Small intestine (tissue), 7 donors: ENCODE measurements at regions not wholly inside any gene's neighbourhood (a gene's known extent, or its start where the extent isn't known, plus 50 kb on each side); places are given as distances from the start of the nearest gene placed in this dataset.

Experiments
- DNase-seq, 2 donors: peaks; one replicate each; pipeline versions ENCODE4 v3.0.0 to v3.0.0-alpha.2; 2013
- FAIRE-seq: peaks from 2 replicates; lab custom pipeline; 2012; peaks lifted over from hg19 to GRCh38; lab: Jason Lieb, UNC
- H3K27ac ChIP-seq, 3 donors: one replicate each; pipeline ENCODE4 v1.5.1; 2013; ENCODE audit warnings: low read length in 2 of 3, mild to moderate bottlenecking in 2 of 3, control low read depth in 1 of 3, inconsistent platforms in 1 of 3, low read depth in 1 of 3, moderate library complexity in 1 of 3
- H3K27me3 ChIP-seq, 3 donors: one replicate each; pipeline ENCODE4 v1.6.1; 2013; ENCODE audit warnings: low read length in 3 of 3, inconsistent platforms in 1 of 3; ENCODE audit not compliant: control insufficient read depth in 3 of 3, insufficient read depth in 3 of 3
- H3K36me3 ChIP-seq, 3 donors: one replicate each; pipeline ENCODE4 v1.6.1; 2013; ENCODE audit warnings: low read length in 3 of 3, inconsistent platforms in 1 of 3, low read depth in 1 of 3, mild to moderate bottlenecking in 1 of 3, moderate library complexity in 1 of 3; ENCODE audit not compliant: control insufficient read depth in 3 of 3, insufficient read depth in 2 of 3
- H3K4me1 ChIP-seq, 3 donors: one replicate each; pipeline ENCODE4 v1.6.1; 2013; ENCODE audit warnings: low read length in 2 of 3, inconsistent platforms in 1 of 3, low read depth in 1 of 3, mild to moderate bottlenecking in 1 of 3, moderate library complexity in 1 of 3; ENCODE audit not compliant: control insufficient read depth in 3 of 3, insufficient read depth in 2 of 3
- H3K4me3 ChIP-seq, 3 donors: one replicate each; pipeline ENCODE4 v1.5.1; 2013; ENCODE audit warnings: low read length in 3 of 3, control low read depth in 1 of 3, inconsistent platforms in 1 of 3, low read depth in 1 of 3, mild to moderate bottlenecking in 1 of 3, moderate library complexity in 1 of 3
- H3K9me3 ChIP-seq, 2 donors: one replicate each; pipeline ENCODE4 v1.6.1; 2013; ENCODE audit warnings: low read depth in 1 of 2, low read length in 1 of 2; ENCODE audit not compliant: control insufficient read depth in 2 of 2, insufficient read depth in 1 of 2
- WGBS, 3 donors: extraction: QIAGEN DNeasy Blood & Tissue Kit; methylation state at CpG; one replicate each; pipeline ENCODE4 v1.1.7; 2013; 5-methylcytosine and 5-hydroxymethylcytosine counted together
- donor health status: healthy with polysubstance abuse.
- donor health status: control.
- donor health status: control.
- donor health status: Bipolar disorder and iron deficiency.
- donor health status: healthy.

DNA sequence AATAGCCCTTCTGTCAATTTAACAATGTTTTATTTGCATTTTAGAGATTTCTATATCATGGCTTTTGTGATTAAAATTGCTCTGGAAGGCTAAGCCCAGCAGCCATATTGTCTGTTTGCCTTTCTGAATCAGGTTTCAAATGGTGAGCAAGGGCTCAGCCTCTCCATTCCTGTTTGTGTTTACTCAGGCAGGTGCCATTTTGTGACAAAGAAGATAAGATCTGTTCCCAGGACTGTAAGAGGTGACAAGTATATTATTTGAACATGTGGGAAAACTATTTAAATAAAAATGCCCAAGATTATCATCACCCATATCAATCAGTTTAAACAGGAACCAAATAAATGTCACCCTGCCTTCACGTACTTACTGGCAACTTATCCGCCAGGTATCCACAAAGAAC is 641.3 kb upstream of the KLF4 start:
- 88 to 91% (median 90%) methylated on average over 2 of the region's 2 CpGs for WGBS, 3 donors
- Histone ChIP-seq H3K27ac (no peak overlapping the region), H3K4me3 (no peak overlapping the region), H3K9me3 (no peaks in the 10 kb centered on the region), H3K27me3 (no peaks in the 10 kb centered on the region), H3K36me3 (no peaks in the 10 kb centered on the region), H3K4me1 (no peaks in the 10 kb centered on the region)
- no peak for FAIRE-seq
- no peak for DNase-seq

DNA sequence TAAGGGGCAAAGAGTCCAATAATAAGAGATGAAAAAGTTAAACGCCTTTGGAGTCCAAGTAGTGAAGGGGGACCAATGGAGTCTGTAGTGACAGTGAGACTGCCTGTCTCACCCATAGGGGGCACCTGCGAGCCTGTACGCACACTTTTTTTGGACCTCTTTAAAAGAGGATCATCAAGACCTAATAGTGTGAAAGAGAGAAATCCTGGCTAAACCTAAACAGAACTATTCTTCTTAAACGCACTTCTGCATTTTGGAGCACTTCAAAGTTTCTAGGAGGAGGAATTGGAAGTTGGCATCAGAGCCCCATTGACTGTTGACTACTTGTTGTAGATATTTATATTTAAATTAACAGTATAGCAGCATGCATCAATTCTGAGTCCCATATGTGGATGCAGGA is 636.1 kb upstream of the KLF4 start:
- no peak for FAIRE-seq
- no peaks in the 10 kb centered on the region for H3K36me3 ChIP-seq

DNA sequence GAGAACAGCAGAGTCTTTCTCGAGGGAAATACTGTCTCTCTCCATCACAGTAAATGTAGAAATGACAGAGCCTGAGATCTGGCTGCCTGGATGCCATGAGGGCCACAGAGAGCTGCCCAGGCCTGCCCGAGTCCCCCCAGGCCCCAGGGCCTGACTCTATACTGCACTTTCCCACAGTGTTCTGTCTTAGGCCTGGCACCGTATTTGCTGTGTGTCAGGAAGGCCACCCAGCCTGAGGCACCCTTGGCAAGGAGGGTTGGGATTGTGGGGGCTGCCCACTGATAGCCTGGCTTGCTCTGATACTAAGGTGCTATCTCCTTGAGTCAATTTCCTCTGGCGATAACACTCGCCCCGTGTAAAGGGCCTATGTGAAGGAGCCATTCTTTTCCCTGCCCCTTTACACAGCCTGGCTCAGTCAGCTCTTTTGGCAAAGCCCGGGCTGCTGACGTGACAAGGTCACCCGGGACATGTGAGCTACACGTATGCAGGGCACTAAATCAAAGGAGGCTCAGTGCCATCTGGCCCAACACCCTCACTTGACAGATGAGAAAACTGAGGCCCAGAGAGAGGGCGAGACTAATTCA is 630.1 kb upstream of the KLF4 start:
- WGBS, 3 donors: 79 to 86% (median 83%) methylated on average over 11 of the region's 11 CpGs
- Histone ChIP-seq H3K36me3 (no peaks in the 10 kb centered on the region), H3K27ac (no peak overlapping the region), H3K4me3 (no peak overlapping the region), H3K9me3 (peaks cover 0 to 5% of the 10 kb centered on the region in 2 donors), H3K4me1 (no peaks in the 10 kb centered on the region), H3K27me3 (no peaks in the 10 kb centered on the region)
- FAIRE-seq: no peak
- DNase-seq: no peak

More for the DNA sequence above, 636.1 kb upstream of the KLF4 start:
- H3K9me3 ChIP-seq: peaks cover 0 to 5% of the 10 kb centered on the region in 2 donors
- DNase-seq: no peak
- WGBS, 3 donors: 85 to 92% (median 85%) methylated on average over 4 of the region's 4 CpGs
- H3K27me3 ChIP-seq: no peaks in the 10 kb centered on the region
- H3K27ac ChIP-seq: no peak overlapping the region
- H3K4me3 ChIP-seq: no peak overlapping the region
- H3K4me1 ChIP-seq: no peaks in the 10 kb centered on the region

DNA sequence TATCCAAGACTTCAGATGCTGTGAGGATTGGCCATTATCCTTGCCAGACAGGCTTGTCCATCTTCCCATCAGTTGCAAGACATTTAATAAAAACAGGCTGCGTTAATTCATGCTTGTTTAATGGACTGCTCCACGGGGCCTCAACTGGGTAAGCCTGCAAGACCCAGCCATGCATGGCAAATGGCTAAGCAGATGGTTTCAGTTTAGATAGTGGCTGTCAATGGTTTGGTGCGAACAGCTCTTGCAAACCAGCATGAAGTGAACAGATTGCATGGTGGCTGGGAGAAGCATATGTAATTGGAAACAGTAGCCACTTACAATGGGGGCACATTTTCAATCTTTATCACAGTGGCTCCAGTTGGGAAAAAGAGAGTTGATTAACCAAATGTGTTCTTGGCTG is 628.2 kb upstream of the KLF4 start:
- H3K27me3 ChIP-seq: no peaks in the 10 kb centered on the region
- peaks cover 0 to 5% of the 10 kb centered on the region in 2 donors for H3K9me3 ChIP-seq
- H3K36me3 ChIP-seq: no peaks in the 10 kb centered on the region
- H3K4me3 ChIP-seq: no peak overlapping the region
- WGBS, 3 donors: 84 to 89% (median 85%) methylated on average over 3 of the region's 3 CpGs
- DNase-seq: no peak
- FAIRE-seq: no peak
- no peaks in the 10 kb centered on the region for H3K4me1 ChIP-seq
- no peak overlapping the region for H3K27ac ChIP-seq

DNA sequence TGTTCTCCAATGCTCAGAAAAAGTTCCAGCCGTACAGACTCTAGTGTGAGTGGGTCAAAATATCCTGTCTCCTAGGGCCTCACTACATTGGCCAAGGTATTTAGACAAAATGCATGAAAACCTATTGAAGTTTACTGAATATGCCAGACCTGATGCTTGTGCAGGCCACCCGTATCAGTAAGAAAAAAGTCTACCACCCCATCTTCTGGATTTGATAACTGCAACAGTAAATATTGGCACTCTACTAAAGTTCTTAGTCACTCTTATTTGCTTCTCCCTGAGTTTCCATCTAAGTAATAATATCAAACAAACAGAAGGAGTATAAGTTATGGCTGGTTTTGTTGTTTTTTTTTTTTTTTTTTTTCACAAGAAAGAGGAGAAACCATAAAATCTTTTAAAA is 627.7 kb upstream of the KLF4 start:
- Histone ChIP-seq H3K9me3 (no peaks in the 10 kb centered on the region), H3K36me3 (no peaks in the 10 kb centered on the region), H3K27ac (no peak overlapping the region), H3K27me3 (no peaks in the 10 kb centered on the region), H3K4me1 (no peaks in the 10 kb centered on the region), H3K4me3 (no peak overlapping the region)
- no peak for DNase-seq
- WGBS, 3 donors: 91 to 97% (median 97%) methylated on average over 2 of the region's 2 CpGs
- no peak for FAIRE-seq

DNA sequence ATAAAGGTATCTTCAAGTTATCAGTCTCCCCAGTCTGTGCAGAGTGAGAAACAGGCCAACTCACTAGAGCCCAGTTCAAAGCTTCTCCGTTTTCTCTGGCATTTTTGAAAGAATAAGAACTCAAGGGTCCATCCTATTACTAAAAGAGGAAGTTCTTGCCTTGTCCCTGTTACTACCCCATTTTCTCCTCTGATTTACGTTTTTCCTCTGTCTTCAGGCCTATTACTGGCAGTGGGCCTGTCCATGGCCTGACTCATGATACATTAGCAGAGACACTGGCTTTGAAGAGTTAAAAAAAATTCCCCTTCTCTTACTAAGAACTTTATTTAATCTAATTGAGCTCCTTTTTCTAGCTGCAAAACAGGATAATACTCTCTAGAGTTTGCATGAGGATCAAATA is 624.0 kb upstream of the KLF4 start:
- DNase-seq: no peak

DNA sequence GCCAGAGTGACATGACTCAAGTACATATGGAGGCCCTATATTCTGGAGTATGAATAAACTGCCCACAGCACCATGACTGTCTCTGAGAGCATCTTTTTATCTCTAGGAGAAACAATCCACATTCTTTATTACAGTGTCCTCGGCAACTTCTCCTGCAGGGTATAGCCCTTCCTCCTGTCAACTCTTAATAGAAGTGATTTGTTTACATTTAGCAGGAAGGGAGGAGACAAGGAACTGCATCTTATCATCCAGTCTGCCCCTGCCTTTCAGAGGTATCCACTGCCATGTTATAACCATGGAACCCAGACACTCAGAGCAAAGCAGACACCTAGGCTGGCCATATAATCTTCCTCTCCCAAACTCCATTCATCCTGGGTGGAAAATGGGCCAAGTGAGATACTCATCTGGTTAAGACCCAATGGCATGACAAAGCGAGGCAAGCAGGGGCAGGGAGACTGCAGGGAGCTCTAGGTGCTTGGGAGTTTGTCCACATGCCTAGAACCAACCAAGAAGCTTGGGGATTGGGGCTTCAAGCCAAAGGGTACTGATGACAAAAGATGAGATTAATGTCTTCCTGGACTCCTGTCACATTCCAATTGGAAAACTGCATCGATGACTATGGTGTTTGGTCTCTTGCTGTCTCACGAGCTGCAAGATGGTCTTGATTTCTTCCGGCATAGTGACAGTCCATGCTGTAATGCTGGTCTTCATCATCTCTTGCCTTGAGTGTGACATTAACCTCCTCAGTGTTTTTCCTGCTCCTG is 620.5 kb upstream of the KLF4 start:
- WGBS, 3 donors: 82 to 85% (median 85%) methylated on average over 5 of the region's 5 CpGs
- no peak overlapping the region for H3K4me3 ChIP-seq
- peaks cover 0 to 8% (median 0%) of the 10 kb centered on the region in 3 donors for H3K4me1 ChIP-seq
- H3K36me3 ChIP-seq: no peaks in the 10 kb centered on the region
- no peak overlapping the region for H3K27ac ChIP-seq
- no peak for DNase-seq
- no peaks in the 10 kb centered on the region for H3K27me3 ChIP-seq
- no peaks in the 10 kb centered on the region for H3K9me3 ChIP-seq
- FAIRE-seq: no peak

More for the DNA sequence above, 624.0 kb upstream of the KLF4 start:
- Histone ChIP-seq H3K9me3 (no peaks in the 10 kb centered on the region), H3K36me3 (no peaks in the 10 kb centered on the region), H3K27me3 (no peaks in the 10 kb centered on the region), H3K4me1 (peaks cover 0 to 8% (median 0%) of the 10 kb centered on the region in 3 donors), H3K27ac (no peak overlapping the region), H3K4me3 (no peak overlapping the region)
- no peak for FAIRE-seq
- WGBS, 3 donors: 64 to 82% (median 75%) methylated on average over 2 of the region's 2 CpGs

DNA sequence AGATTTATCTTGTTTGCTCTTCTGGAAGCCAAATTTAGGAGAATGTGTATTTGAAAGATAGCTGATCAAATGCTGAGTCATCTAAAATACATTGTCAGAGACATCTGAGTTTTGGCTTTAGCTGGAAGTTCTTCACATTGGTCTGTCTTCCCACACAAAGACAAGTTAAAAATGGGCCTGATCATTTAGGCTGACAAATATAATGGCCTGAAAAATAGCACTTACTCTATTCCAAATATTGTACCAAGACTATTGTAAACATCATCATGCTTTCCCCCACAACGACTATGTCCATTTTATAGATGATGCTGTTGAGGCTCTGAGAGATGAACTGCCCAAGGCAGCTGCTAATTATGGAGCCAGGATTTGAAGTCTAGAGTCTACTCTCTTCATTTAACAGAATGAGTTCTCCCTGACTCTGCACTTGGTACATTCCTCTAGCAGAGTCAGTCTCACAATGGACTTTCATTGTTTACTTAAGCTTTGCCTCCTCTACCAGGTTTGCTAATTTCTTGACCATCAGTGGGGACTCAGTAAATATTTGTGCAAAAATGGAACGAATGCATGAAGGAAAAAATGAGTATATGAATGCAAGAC is 619.4 kb upstream of the KLF4 start:
- Histone ChIP-seq H3K4me1 (peaks cover 0 to 8% (median 0%) of the 10 kb centered on the region in 3 donors), H3K36me3 (no peaks in the 10 kb centered on the region), H3K27ac (no peak overlapping the region), H3K4me3 (no peak overlapping the region), H3K9me3 (no peaks in the 10 kb centered on the region), H3K27me3 (no peaks in the 10 kb centered on the region)
- 19 to 49% (median 21%) methylated on average over 2 of the region's 2 CpGs for WGBS, 3 donors
- FAIRE-seq: no peak
- DNase-seq: peak; percentile 38 to 41
